SKM-1 treated with dmso at 0.1 percent for 144 hours (cell line): ENCODE measurements at regions not wholly inside any gene's neighbourhood (a gene's known extent, or its start where the extent isn't known, plus 50 kb on each side); places are given as distances from the start of the nearest gene placed in this dataset.
"Not testable (repeated sequence)": the region's sequence is repeated elsewhere in the genome, so short reads cannot be mapped to it uniquely, and the experiment has no call there.

Experiments
- DNase-seq: peaks from one replicate; lab custom pipeline; 2025; ENCODE audit not compliant: unreplicated experiment; lab: John Stamatoyannopoulos, UW

DNA sequence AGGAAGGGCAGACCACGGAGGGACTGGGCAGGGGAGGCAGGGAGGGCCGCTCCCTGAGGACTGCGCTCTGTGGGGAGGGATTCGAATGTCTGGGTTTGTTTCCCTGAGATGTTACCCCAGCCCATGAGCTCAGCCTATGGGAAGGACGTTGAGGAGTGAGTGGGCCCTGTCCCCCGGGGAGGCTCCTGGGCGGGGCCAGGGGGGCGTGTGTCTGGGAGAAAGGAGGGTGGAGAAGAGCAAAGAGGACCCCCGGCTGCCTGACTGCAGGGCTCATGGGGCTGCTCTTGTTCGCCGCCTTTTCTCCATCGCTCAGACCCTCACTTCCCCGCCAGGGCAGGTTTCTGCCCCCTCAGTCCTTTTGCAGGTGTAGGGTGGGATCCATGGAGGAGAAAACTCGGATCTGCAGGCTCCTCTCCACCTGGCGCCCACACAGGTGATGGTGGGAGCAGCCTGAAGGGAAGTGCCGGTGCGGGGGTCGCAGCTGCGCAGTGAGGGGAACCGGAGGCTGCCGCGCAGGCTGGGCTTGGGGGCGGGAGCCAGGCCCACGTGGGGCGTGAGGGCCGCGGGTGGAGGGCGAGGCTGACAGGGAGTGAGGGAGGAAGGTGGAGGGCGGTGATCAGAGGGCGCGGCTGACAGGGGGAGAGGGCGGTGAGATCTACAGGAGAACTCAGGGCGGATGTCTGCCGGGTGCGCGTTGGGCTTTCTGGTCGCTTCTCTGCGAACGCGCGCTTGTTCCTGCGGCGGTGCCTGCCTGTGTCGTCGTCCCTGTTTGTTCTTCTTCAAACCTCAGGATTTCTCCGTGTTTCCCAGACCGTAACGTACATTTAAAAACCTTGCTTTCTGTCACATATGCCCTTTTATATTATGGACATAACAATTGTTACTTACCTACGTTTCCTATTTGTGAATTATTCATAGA lies 198.2 kb upstream of the NPAP1 start:
- DNase-seq, result not testable (repeated sequence)

DNA sequence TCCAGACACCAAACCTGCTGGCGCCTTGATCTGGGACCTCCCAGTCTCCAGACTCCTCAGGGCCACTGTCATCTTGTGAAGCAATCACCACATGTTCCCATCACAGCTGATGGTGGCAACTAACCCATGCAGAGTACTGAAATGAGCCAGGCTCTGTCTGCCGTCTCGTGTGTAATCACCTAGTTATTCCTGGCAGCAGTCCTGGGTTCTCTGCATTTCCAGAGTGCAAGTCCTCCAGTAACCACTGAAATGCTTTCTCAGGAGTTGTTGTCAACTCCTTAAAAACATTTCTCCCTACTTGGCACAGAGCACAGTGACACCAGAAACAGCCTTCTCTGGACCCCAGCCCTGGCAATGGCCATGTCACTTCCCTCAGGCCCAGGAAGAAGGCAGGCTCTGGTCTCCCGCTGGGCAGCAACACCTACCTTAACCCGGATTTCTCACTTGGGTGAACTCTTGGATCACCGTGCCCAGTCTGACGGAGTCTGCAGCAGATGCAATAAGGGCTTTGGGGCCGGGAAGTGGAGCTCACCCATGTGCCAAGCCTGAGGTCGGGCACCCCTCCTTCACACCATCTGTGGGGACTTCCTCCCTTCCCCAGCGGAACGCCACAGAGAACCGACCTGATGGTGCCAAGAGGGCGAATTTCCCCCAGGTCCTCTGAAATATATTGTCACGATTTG lies 189.5 kb upstream of the NPAP1 start:
- DNase-seq, result not testable (repeated sequence)

DNA sequence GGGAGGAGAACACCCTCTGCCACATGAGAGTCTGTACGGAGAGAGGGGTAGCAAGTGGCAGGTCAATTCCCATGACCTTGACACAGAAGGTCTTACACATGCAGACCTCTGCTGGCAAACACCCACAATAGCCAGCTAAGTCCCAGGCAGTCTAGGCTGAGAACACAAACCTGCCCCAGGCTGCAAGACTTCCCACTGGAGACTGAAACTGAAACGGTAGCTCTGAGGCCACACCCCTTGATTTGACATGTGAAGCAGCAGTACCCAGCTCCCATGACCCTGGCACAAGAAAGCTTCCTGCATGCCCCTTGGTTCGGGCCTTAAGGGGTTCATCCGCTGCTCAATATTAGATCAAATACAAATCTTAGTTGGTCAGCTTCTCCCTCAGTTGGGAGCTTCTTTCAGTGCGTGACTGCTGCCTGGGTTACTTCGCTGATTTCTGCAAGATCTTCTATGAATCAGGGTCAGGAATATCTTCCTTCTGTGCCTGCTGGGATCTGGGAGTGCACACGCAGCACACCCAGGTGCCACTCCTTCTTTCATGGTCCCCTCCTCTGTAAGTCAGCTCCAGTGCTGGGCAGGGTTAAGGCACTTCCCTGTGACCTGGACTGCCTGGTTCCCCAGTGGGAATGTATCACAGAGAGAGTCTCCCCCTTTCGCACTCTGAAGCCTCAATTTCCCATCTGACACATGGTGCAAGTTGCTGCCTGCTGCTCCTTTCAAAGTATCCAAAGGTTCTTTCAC lies 187.2 kb upstream of the NPAP1 start:
- DNase-seq, result not testable (repeated sequence)

DNA sequence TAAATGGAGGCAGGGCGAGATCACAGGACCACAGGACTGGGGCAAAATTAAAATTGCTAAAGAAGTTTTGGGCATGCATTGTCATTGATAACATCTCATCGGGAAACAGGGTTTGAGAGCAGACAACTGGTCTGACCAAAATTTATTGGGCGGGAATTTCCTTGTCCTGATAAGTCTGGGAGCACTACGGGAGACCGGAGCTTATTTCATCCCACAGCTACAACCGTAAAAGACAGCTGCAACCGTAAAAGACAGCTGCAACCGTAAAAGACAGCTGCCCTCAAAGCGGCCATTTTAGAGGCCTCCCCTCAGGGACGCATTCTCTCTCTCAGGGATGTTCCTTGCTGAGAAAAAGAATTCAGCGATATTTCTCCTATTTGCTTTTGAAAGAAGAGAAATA lies 170.4 kb upstream of the NPAP1 start:
- not testable (repeated sequence) for DNase-seq

DNA sequence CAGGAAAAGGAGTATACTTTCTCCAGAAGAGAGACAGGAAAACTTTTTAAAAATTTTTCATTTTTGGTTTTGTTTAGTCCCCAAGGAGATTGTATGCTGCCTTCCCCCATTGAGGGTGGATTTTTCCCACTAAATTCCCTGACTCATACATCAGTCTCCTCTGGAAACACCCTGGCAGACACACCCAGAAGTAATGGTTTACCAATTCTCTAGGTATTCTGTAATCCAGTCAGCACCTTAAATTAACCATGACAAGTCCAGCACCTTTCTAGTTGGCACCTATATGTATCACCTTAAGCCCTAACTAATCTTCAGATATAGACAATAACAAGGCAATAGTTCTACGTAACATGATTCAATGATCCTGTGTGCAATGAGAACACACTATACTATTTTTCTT lies 165.9 kb upstream of the NPAP1 start:
- DNase-seq, result not testable (repeated sequence)

DNA sequence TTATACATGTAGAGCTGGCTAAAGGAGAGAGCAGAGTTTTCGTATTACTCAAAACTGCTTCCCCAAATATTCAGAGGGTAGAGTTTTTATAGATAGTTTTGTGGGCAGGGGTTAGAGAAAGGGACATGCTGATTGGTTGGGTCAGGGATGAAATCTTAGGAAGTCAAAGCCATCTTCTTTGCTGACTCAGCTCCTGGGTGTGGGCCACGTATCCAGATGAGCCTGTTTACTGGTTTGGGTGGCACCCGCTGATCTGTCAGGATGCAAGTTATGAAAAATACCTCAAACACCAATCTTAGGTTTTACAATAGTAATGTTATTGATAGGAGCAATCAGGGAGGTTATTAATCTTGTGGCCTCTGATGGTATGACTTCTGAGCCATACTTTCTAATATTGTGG lies 164.0 kb upstream of the NPAP1 start:
- DNase-seq, result not testable (repeated sequence)

DNA sequence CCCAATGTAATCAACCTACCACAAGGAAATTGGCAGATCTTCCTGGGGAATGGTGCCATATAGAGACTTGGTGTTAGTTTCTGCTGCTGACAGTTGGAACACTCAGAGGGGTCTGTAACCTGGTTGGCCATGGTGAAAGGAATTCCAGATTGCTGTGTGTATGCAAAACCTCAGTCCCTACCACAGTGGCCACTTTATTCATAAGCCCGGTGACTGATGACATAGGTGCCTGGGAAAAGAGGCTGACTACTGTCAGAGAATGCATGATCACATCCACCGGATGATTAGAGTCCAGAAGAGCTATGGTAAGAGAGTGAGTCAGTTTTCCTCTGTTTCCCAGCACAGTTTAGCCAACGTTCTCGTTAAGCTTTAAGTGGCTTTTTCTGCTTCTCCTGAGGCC lies 156.8 kb upstream of the NPAP1 start:
- not testable (repeated sequence) for DNase-seq

DNA sequence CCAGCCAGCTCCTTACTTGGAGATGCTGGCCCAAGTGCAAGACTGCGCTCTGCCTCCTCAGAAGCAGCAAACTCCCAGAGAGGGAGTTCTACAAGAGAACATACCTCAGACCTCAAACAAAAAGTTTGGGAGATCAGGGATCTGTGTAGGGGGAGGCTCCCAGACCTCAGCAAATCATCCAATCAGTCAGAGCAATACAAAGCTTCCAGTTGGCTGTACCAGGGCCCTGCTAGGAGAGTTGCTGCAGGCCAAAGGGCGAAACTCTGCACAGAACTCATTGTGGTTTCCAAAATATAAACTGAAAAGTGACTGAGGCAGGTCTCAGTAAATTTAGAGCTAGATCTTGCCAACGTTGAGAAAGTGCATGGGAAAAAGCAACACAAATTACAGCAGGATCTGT lies 144.3 kb upstream of the NPAP1 start:
- DNase-seq, result not testable (repeated sequence)

DNA sequence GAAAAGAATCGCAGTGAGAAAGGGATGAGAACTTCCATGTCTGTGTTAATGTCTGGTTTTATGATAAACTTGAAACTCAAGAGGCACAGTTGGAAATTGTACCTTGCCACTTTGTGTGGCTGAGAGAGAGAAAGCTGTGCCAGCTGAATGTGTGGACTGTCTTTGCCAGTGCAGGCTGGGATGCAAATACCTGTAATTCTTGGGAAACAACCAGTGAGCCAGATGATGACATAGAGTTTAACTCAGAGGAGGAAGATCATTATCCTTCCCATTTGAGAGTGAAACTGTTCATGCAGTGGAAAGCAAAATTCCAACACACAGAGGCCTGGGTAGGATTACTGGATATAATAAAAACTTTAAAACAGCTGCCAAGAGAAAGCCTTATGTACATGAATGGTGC lies 141.5 kb upstream of the NPAP1 start:
- not testable (repeated sequence) for DNase-seq

DNA sequence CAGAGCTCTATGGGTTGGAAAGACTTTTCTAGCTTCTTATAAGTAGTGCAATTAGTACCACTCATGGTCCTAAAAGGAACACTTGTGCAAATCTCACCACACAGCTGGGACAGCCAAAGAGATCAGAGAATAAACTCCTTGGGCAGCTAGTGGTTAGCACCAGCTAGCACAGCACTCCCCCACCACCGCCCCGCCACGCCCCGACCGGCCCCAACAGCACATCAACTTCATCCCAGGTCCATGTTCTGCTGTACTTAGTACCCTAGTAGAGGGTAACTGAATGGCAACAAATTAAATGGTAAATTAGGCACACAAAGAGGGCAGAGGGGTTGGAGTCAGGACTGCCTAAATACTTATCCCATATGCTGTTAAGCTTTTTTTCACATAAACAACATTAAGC lies 118.3 kb upstream of the NPAP1 start:
- DNase-seq, result not testable (repeated sequence)

DNA sequence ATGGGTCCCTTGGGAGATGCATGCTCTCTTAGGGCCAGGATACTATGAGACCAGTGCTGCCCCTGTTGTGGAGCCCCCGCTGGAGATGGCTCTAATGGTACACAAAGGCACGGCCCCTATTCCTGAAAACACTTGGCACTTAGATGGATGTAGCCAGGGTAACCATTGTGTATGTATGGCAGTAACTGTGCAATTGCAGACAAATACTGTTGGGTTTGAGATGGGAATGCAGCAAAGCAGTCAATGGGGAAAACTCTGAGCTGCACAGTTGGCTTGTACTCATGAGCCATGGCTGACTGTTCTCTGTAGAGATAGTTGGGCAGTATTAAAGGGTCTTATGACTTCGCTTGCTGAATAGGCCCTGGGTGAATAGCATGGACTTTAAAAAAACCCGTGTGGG lies 67.9 kb upstream of the NPAP1 start:
- DNase-seq, result no peak

DNA sequence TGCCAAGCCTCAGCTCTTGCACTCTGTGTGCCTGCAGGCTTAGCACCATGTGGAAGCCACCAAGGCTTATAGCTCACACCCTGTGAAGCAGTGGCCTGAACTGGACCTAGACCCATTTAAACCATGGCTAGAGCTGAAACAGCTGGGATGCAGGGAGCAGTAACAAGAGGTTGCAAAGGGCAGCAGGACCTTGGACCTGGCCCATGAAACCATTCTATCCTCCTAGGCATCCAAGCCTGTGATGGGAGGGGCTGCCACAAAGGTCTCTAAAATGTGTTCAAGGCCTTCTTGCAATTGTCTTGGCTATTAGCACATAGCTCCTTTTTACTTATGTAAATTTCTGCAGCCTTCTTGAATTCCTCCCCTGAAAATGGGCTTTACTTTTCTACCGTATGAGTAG lies 57.9 kb upstream of the NPAP1 start:
- DNase-seq, result no peak

DNA sequence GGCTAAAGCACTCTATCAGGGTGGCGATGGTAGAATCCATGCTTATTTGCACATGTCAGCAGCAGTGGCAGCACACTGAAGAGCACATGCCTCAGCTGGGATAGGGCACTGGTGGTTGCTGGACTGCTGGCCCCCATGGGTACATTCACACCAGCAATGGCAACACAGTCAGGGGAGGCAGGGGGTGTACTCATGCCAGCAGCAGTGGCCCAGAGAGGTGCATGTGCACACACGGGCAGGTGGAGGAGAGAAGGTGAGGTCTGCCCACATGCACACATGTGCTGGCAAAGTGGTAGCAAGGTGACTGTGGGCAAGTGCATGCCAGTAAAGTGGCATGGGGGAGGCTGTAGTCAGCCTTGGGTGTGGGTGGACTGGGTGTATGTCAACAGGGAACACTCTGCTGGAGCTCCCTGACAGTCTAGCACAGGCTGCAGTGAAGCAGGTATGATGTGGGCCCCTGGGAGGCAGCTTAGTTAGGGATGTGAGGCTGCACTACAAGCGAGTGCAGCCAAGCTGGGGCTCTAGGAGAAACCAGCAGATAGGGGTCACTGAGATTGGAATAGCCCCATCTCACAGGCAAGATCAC lies 53.9 kb upstream of the NPAP1 start:
- no peak for DNase-seq
